ENCODE measurements at regions not wholly inside any gene's neighbourhood (a gene's known extent, or its start where the extent isn't known, plus 50 kb on each side); places are given as distances from the start of the nearest gene placed in this dataset.

DNA sequence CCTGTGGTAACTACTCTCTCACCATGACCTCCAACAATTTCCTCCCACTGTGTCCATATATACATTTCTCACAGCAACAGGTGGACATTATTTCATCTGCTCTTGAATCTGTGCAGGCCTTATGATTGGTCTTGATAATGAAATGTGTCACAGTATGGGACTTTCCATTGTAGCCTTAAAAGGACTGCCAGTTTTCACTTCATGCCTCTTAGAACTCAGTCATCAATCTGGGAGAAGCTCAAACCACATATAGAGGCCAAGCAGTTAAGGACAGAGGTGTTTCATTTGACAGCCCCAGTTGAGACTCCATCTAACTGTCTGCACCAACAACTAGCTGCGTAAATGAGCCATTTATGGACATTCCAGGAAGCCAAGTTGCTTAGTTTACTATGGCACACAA is 1534.8 kb downstream of the ARAP2 start:
- no peak for TF ChIP-seq CTCF (IDR thresholded peaks at IDR 0.05)
- TF ChIP-seq POLR2AphosphoS5 (IDR thresholded peaks at IDR 0.05) = no peak
